MCF 10A (cell line): ENCODE measurements at regions not wholly inside any gene's neighbourhood (a gene's known extent, or its start where the extent isn't known, plus 50 kb on each side); places are given as distances from the start of the nearest gene placed in this dataset.
A peak's percentile ranks its signal among the peaks of the same experiment; 100 is the strongest.

Experiments used
- BruUV-seq: library from RNA; stranded (reverse); fragments of 400-500 nt; replicated peaks from 2 replicates; lab custom pipeline; 2021; lab: Mats Ljungman, UMichigan
- CTCF ChIA-PET: fragments of 300-600 bp; sonication (Branson Sonifier 250); formaldehyde crosslinking; extraction: SDS; loops from one replicate; lab custom pipeline; 2021; ENCODE audit warnings: antibody characterized with exemption, inconsistent platforms; lab: Yijun Ruan, JAX
- POLR2A ChIA-PET: fragments of 300-600, 350-650 bp; sonication (Branson Sonifier 250); formaldehyde crosslinking; extraction: SDS; loops from one replicate; lab custom pipeline; 2020; ENCODE audit warnings: antibody characterized with exemption, inconsistent platforms; lab: Yijun Ruan, JAX
- DNase-seq: peaks from one replicate; pipeline ENCODE4 v3.0.0-alpha.2; 2018; ENCODE audit not compliant: unreplicated experiment
- H3K27ac Mint-ChIP-seq: one replicate; pipeline ENCODE4 v1.8.0; 2022; ENCODE audit warnings: mild to moderate bottlenecking, low read depth, mixed read lengths; ENCODE audit not compliant: unreplicated experiment
- H3K27me3 Mint-ChIP-seq: one replicate; pipeline ENCODE4 v1.8.0; 2022; ENCODE audit warnings: mixed read lengths; ENCODE audit not compliant: insufficient read depth, unreplicated experiment
- H3K36me3 Mint-ChIP-seq: one replicate; pipeline ENCODE4 v1.8.0; 2022; ENCODE audit warnings: mild to moderate bottlenecking, moderate library complexity, mixed read lengths; ENCODE audit not compliant: insufficient read depth, unreplicated experiment
- H3K4me1 Mint-ChIP-seq: one replicate; pipeline ENCODE4 v1.8.0; 2022; ENCODE audit warnings: mixed read lengths; ENCODE audit not compliant: insufficient read depth, unreplicated experiment
- H3K4me3 Mint-ChIP-seq: one replicate; pipeline ENCODE4 v1.8.0; 2022; ENCODE audit warnings: mild to moderate bottlenecking, moderate library complexity, mixed read lengths; ENCODE audit not compliant: unreplicated experiment
- H3K9me3 Mint-ChIP-seq: one replicate; pipeline ENCODE4 v1.8.0; 2022; ENCODE audit warnings: mixed read lengths; ENCODE audit not compliant: unreplicated experiment
- intact Hi-C: fragments of 100-400 bp; cut with micrococcal nuclease; formaldehyde crosslinking; loops from 2 replicates; pipeline ENCODE4 v1.14.1; 2022
- TF ChIP-seq, protein P1 (sequence below): fragments of 200-600 bp; IDR thresholded peaks from one replicate; pipeline ENCODE4 v1.8.0; 2022; ENCODE audit warnings: antibody characterized with exemption, mild to moderate bottlenecking; ENCODE audit not compliant: unreplicated experiment

DNA sequence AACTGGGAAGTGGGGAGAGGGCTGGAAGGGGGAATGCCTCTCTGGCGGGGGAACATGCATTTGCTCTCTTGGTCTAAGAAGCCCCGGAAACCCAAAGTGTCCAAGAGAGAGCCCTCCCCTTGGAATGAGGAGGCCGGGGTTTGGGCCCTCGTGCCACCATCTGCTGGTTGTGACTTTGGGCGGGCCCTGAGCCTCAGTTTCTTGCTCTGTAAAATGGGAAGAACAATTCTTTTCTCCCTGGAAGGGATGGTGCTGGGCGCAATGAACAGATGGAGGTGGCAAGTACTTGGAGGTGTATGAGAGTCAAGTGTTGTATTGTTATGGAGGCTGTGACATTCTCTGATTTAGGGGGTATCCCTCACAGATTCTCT, 69.9 kb upstream of the TARDBP start:
- intact Hi-C loops: loop anchor here (1.0 to 5.0 kb wide), 3 partner anchors 250 to 435 kb away; no protein-coding TSS in a partner anchor
- Mint-ChIP-seq H3K4me1 (peaks cover 15% of the 10 kb centered on the region), H3K4me3 (no peak overlapping the region), H3K9me3 (no peaks in the 10 kb centered on the region), H3K27ac (no peak overlapping the region), H3K27me3 (peaks cover 11% of the 10 kb centered on the region), H3K36me3 (no peaks in the 10 kb centered on the region)
- TF ChIP-seq, protein P1, sequence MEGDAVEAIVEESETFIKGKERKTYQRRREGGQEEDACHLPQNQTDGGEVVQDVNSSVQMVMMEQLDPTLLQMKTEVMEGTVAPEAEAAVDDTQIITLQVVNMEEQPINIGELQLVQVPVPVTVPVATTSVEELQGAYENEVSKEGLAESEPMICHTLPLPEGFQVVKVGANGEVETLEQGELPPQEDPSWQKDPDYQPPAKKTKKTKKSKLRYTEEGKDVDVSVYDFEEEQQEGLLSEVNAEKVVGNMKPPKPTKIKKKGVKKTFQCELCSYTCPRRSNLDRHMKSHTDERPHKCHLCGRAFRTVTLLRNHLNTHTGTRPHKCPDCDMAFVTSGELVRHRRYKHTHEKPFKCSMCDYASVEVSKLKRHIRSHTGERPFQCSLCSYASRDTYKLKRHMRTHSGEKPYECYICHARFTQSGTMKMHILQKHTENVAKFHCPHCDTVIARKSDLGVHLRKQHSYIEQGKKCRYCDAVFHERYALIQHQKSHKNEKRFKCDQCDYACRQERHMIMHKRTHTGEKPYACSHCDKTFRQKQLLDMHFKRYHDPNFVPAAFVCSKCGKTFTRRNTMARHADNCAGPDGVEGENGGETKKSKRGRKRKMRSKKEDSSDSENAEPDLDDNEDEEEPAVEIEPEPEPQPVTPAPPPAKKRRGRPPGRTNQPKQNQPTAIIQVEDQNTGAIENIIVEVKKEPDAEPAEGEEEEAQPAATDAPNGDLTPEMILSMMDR: no peak
- ChIA-PET CTCF (interaction anchor here (0.6 to 1.4 kb wide), 10 partner anchors 9 to 552 kb away, joined by 3 to 5 read pairs (median 3); no protein-coding TSS in a partner anchor), POLR2A (interaction anchor here (1.2 to 1.4 kb wide), 2 partner anchors 33 to 42 kb away, joined by 3 to 8 read pairs; no protein-coding TSS in a partner anchor)
- no peak for DNase-seq
- BruUV-seq: no TSS peak

DNA sequence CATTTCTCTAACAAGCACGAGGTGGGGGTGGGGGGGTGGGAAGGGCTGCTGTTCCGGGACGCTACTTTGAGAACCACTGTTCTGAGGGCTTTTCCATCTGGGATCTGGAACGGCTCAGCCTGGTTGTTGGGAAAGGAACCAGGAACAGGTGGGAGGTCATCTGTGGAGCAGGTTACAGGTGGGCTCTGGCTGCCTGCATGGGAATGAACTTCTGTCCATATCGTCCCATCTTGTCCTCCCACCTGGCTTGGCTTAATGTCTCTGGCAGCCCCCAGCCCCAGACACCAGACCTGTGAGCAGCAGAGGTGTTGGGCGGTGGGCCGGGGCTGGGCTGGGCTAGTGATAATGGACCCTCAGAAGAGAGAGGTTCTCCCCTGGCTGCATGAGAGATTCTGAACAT, 69.4 kb upstream of the TARDBP start:
- DNase-seq: no peak
- H3K9me3 Mint-ChIP-seq: no peaks in the 10 kb centered on the region
- peaks cover 11% of the 10 kb centered on the region for H3K27me3 Mint-ChIP-seq
- peaks cover 15% of the 10 kb centered on the region for H3K4me1 Mint-ChIP-seq
- no peak overlapping the region for H3K4me3 Mint-ChIP-seq
- intact Hi-C loops: loop anchor here (5.0 kb wide), 1 partner anchor 251 kb away; no protein-coding TSS in a partner anchor
- POLR2A ChIA-PET: no interaction called here
- no peak overlapping the region for H3K27ac Mint-ChIP-seq
- H3K36me3 Mint-ChIP-seq: no peaks in the 10 kb centered on the region
- TF ChIP-seq, protein P1: no peak
- CTCF ChIA-PET: interaction anchor here (1.1 kb wide), 1 partner anchor 38 kb away, joined by 3 read pairs; no protein-coding TSS in a partner anchor
- BruUV-seq: no TSS peak

GRCh38 chr1:10943991-10944730, 68.3 kb upstream of the TARDBP start:
- Mint-ChIP-seq H3K36me3 (no peaks in the 10 kb centered on the region), H3K4me1 (peaks cover 15% of the 10 kb centered on the region), H3K27ac (no peak overlapping the region), H3K27me3 (peaks cover 11% of the 10 kb centered on the region), H3K4me3 (peak overlapping the region; percentile 54), H3K9me3 (no peaks in the 10 kb centered on the region)
- ChIA-PET CTCF (interaction anchor here (0.7 to 1.1 kb wide), 2 partner anchors 11 to 37 kb away, joined by 3 to 5 read pairs; no protein-coding TSS in a partner anchor), POLR2A (interaction anchor here (0.6 kb wide), 1 partner anchor 544 kb away, joined by 3 read pairs; no protein-coding TSS in a partner anchor)
- peak; percentile 17 for DNase-seq
- intact Hi-C loops: loop anchor here (5.0 kb wide), 1 partner anchor 252 kb away; no protein-coding TSS in a partner anchor
- BruUV-seq: no TSS peak
- TF ChIP-seq, protein P1: no peak

- H3K4me1 Mint-ChIP-seq: peaks cover 15% of the 10 kb centered on the region
- H3K27ac Mint-ChIP-seq: no peak overlapping the region
- no peaks in the 10 kb centered on the region for H3K36me3 Mint-ChIP-seq
- H3K27me3 Mint-ChIP-seq: peaks cover 11% of the 10 kb centered on the region
- H3K9me3 Mint-ChIP-seq: no peaks in the 10 kb centered on the region
- intact Hi-C loops: no loop called here
- BruUV-seq: no TSS peak
- TF ChIP-seq, protein P1: no peak
- no peak for DNase-seq
- POLR2A ChIA-PET: no interaction called here
- H3K4me3 Mint-ChIP-seq: no peak overlapping the region
- CTCF ChIA-PET: no interaction called here
Measured at GRCh38 chr1:10945991-10946509, 66.4 kb upstream of the TARDBP start.
